ENCODE measurements at regions not wholly inside any gene's neighbourhood (a gene's known extent, or its start where the extent isn't known, plus 50 kb on each side); places are given as distances from the start of the nearest gene placed in this dataset.

- Histone ChIP-seq H3K36me3 (ENCODE audit: control insufficient read depth, low read length) (no peaks in the 10 kb centered on the region), H3K4me2 (ENCODE audit: low read length) (no peak overlapping the region), H3K4me1 (ENCODE audit: control insufficient read depth, low read length) (no peaks in the 10 kb centered on the region), H3K27me3 (ENCODE audit: control insufficient read depth, low read length) (no peaks in the 10 kb centered on the region), H3K4me3 (ENCODE audit: low read length) (no peak overlapping the region), H4K20me1 (ENCODE audit: control insufficient read depth, insufficient read depth, low read depth, low read length) (no peaks in the 10 kb centered on the region), H3F3A (ENCODE audit: control insufficient read depth, insufficient read depth) (no peaks in the 10 kb centered on the region), H3K9me2 (replicated peaks; ENCODE audit: control insufficient read depth, low read length) (no peaks in the 10 kb centered on the region), H3K27ac (ENCODE audit: low read depth, low read length) (no peak overlapping the region), H3K79me2 (ENCODE audit: control insufficient read depth, low read length) (no peaks in the 10 kb centered on the region), H3K9me3 (ENCODE audit: control insufficient read depth, insufficient read depth, low read length) (no peaks in the 10 kb centered on the region)
- no peak for TF ChIP-seq CTCF (IDR thresholded peaks at IDR 0.05; ENCODE audit: low read depth, low read length, poor library complexity, severe bottlenecking)
- no peak for TF ChIP-seq EZH2phosphoT487 (IDR thresholded peaks at IDR 0.05; ENCODE audit: borderline replicate concordance, low read length)
Measured at GRCh38 chr4:148786699-148787098, 344.5 kb upstream of the NR3C2 start.

DNA sequence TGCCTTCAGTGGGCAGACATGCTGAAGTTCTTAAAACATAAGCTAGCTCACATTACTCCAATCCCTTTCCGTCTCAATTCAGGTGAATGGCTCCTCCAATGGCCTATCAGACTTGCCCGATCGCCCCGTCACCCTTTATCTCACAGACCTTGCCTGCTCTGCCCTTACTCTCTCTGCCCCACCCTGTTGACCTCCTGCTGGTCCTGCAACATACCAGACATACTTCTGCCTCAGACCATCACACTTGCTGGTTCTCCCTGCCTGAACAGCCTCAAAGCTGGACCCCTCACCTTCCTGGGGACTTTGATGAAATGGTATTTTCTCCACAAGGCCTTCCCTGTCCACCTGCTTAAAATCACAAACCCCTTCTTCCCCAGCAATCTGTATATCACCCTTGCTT, 340.1 kb upstream of the NR3C2 start:
- no peaks in the 10 kb centered on the region for H4K20me1 ChIP-seq (ENCODE audit: control insufficient read depth, insufficient read depth, low read depth, low read length)

DNA sequence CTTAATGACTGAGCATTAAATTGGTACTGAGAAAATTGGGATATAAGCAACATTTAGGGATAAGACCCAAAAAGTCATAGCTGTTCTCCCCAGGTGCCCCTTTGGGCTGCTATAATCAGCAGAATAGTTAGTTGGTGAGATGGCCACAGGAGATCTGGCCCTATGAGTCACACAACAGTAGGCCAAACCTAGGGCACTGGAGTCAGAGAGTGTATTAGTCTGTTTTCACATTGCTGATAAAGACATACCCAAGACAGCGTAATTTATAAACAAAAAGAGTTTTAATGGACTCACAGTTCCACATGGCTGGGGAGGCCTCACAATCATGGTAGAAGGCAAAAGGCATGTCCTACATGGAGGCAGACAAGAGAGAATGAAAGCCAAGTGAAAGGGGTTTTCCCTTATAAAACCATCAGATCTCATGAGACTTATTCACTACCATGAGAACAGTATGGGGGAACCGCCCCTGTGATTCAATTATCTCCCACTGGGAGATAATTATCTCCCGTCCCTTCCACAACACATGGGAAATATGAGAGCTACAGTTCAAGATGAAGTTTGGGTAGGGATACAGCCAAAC, 338.3 kb upstream of the NR3C2 start:
- H3K27me3 ChIP-seq (ENCODE audit: control insufficient read depth, low read length): no peaks in the 10 kb centered on the region
- H3K4me3 ChIP-seq (ENCODE audit: low read length): no peak overlapping the region
- no peaks in the 10 kb centered on the region for H3K9me2 ChIP-seq (replicated peaks; ENCODE audit: control insufficient read depth, low read length)
- H3K4me1 ChIP-seq (ENCODE audit: control insufficient read depth, low read length): no peaks in the 10 kb centered on the region
- no peaks in the 10 kb centered on the region for H3K79me2 ChIP-seq (ENCODE audit: control insufficient read depth, low read length)
- H3K9me3 ChIP-seq (ENCODE audit: control insufficient read depth, insufficient read depth, low read length): no peaks in the 10 kb centered on the region
- no peak overlapping the region for H3K4me2 ChIP-seq (ENCODE audit: low read length)
- H3F3A ChIP-seq (ENCODE audit: control insufficient read depth, insufficient read depth): no peaks in the 10 kb centered on the region
- no peaks in the 10 kb centered on the region for H4K20me1 ChIP-seq (ENCODE audit: control insufficient read depth, insufficient read depth, low read depth, low read length)
- H3K36me3 ChIP-seq (ENCODE audit: control insufficient read depth, low read length): no peaks in the 10 kb centered on the region
- H3K27ac ChIP-seq (ENCODE audit: low read depth, low read length): no peak overlapping the region
- TF ChIP-seq CTCF (IDR thresholded peaks at IDR 0.05; ENCODE audit: low read depth, low read length, poor library complexity, severe bottlenecking) (no peak), EZH2phosphoT487 (IDR thresholded peaks at IDR 0.05; ENCODE audit: borderline replicate concordance, low read length) (no peak)

More for the DNA sequence above, 340.1 kb upstream of the NR3C2 start:
- no peaks in the 10 kb centered on the region for H3K4me1 ChIP-seq (ENCODE audit: control insufficient read depth, low read length)
- H3K9me3 ChIP-seq (ENCODE audit: control insufficient read depth, insufficient read depth, low read length): no peaks in the 10 kb centered on the region
- H3K79me2 ChIP-seq (ENCODE audit: control insufficient read depth, low read length): no peaks in the 10 kb centered on the region
- TF ChIP-seq EZH2phosphoT487 (IDR thresholded peaks at IDR 0.05; ENCODE audit: borderline replicate concordance, low read length) (no peak), CTCF (IDR thresholded peaks at IDR 0.05; ENCODE audit: low read depth, low read length, poor library complexity, severe bottlenecking) (no peak)
- no peaks in the 10 kb centered on the region for H3K36me3 ChIP-seq (ENCODE audit: control insufficient read depth, low read length)
- no peaks in the 10 kb centered on the region for H3F3A ChIP-seq (ENCODE audit: control insufficient read depth, insufficient read depth)
- H3K27me3 ChIP-seq (ENCODE audit: control insufficient read depth, low read length): no peaks in the 10 kb centered on the region
- H3K4me3 ChIP-seq (ENCODE audit: low read length): no peak overlapping the region
- no peak overlapping the region for H3K27ac ChIP-seq (ENCODE audit: low read depth, low read length)
- H3K9me2 ChIP-seq (replicated peaks; ENCODE audit: control insufficient read depth, low read length): no peaks in the 10 kb centered on the region
- no peak overlapping the region for H3K4me2 ChIP-seq (ENCODE audit: low read length)
